ENCODE measurements at regions not wholly inside any gene's neighbourhood (a gene's known extent, or its start where the extent isn't known, plus 50 kb on each side); places are given as distances from the start of the nearest gene placed in this dataset.

DNA sequence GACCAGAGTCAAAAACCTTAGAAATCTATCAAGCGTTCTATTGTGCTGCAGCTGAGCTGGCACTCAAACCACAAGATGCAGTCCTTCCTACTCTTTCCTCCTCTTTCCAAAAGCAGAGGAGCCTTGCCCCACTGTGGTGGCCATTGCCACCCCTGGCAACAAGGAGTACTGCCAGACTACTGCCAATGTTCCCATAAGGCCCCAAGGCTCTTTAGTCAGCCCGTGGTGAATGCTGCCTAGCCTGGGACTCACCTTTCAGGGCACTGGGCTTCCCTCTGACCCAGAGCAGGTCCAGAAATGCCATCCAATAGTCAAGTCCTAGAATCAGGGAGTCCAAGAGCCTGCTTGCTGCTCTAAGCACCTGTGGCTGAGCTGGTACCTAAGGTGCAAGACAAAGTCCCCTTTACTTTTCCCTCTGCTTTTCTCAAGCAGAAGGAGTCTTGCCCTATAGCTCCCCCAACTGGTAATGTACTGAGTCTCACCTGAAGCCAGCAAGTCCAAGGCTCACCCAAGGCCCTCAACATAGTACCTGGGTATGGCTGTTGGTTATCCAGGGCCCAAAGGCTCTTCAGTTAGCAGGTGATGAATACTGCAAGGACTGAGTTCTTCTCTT, 219.4 kb downstream of the ATPSCKMT start:
- no peaks in the 10 kb centered on the region for H3K27me3 Mint-ChIP-seq (ENCODE audit: low read depth)
- peaks cover 0 to 3% of the 10 kb centered on the region in 2 experiments; a peak in 1 of 4 replicates for H3K4me1 Mint-ChIP-seq
- H4K5ac ChIP-seq (ENCODE audit: insufficient read length, low read depth, low read length): no peak overlapping the region
- DNase-seq: peak; percentile 72
- H3K36me3 Mint-ChIP-seq (ENCODE audit: insufficient read depth in 1 of 3, low read depth in 3 of 3): peaks cover 0 to 5% (median 0%) of the 10 kb centered on the region in 3 experiments; a peak in 1 of 7 replicates
- H3K9me3 Mint-ChIP-seq: peaks cover 3 to 14% of the 10 kb centered on the region in 2 experiments; a peak in 4 of 5 replicates
- no peak overlapping the region for H2BK15ac ChIP-seq (ENCODE audit: low read depth, low read length)
- H3K23me2 ChIP-seq (ENCODE audit: insufficient read length, low read depth, low read length, poor library complexity, severe bottlenecking): no peaks in the 10 kb centered on the region
- no peak overlapping the region for H3K56ac ChIP-seq (ENCODE audit: insufficient read length, low read depth, low read length)
- H3K9ac ChIP-seq (ENCODE audit: extremely low read depth, insufficient read length, low read length): no peak overlapping the region
- H3K27ac ChIP-seq (ENCODE audit: insufficient read length, low read depth, low read length): no peak overlapping the region
- H3K14ac ChIP-seq (ENCODE audit: insufficient read depth, low read length): no peak overlapping the region
- H2BK20ac ChIP-seq (ENCODE audit: low read depth, low read length, poor library complexity, severe bottlenecking): no peak overlapping the region
- H3K4me2 ChIP-seq (ENCODE audit: insufficient read depth, insufficient read length, low read length): no peak overlapping the region
- H3T11ph ChIP-seq (ENCODE audit: low read length): no peak overlapping the region
- no peak overlapping the region for H3K4ac ChIP-seq (ENCODE audit: low read depth, low read length)
- H3K4me3 Mint-ChIP-seq: no peak overlapping the region
- no peak overlapping the region for H2BK120ac ChIP-seq (ENCODE audit: low read depth, low read length, poor library complexity, severe bottlenecking)
- H3K27ac Mint-ChIP-seq: no peak overlapping the region
- H3K79me2 ChIP-seq (ENCODE audit: insufficient read depth, low read length): no peaks in the 10 kb centered on the region
- no peaks in the 10 kb centered on the region for H3K27me3 ChIP-seq (ENCODE audit: insufficient read depth, low read length)
- H3K9me3 ChIP-seq (ENCODE audit: control insufficient read depth, low read depth, low read length): no peaks in the 10 kb centered on the region
- no peak overlapping the region for H3K23ac ChIP-seq (ENCODE audit: insufficient read length, low read depth, low read length)
- H2BK12ac ChIP-seq (ENCODE audit: insufficient read length, low read depth, low read length): no peak overlapping the region
- no peak overlapping the region for H2AK5ac ChIP-seq (ENCODE audit: insufficient read length, low read length)
- no peak overlapping the region for H2AFZ ChIP-seq (ENCODE audit: low read length)
- WGBS (ENCODE audit: extremely low coverage, insufficient read length, low lambda C conversion rate): no CpG with 5 or more reads among the region's 2 CpGs
- no peak overlapping the region for H3K18ac ChIP-seq (ENCODE audit: insufficient read length, low read depth, low read length)
- H3K4me1 ChIP-seq (ENCODE audit: insufficient read depth, low read length): no peaks in the 10 kb centered on the region
- H4K8ac ChIP-seq (replicated peaks; ENCODE audit: insufficient read length, low read depth, low read length): no peak overlapping the region
- no peak overlapping the region for H4K91ac ChIP-seq (ENCODE audit: insufficient read length, low read depth, low read length)
- H4K20me1 ChIP-seq (ENCODE audit: control insufficient read depth, insufficient read depth, insufficient read length): no peaks in the 10 kb centered on the region
- H3K79me1 ChIP-seq (ENCODE audit: insufficient read depth, low read depth, low read length, poor library complexity, severe bottlenecking): no peaks in the 10 kb centered on the region
- TF ChIP-seq, protein P1, sequence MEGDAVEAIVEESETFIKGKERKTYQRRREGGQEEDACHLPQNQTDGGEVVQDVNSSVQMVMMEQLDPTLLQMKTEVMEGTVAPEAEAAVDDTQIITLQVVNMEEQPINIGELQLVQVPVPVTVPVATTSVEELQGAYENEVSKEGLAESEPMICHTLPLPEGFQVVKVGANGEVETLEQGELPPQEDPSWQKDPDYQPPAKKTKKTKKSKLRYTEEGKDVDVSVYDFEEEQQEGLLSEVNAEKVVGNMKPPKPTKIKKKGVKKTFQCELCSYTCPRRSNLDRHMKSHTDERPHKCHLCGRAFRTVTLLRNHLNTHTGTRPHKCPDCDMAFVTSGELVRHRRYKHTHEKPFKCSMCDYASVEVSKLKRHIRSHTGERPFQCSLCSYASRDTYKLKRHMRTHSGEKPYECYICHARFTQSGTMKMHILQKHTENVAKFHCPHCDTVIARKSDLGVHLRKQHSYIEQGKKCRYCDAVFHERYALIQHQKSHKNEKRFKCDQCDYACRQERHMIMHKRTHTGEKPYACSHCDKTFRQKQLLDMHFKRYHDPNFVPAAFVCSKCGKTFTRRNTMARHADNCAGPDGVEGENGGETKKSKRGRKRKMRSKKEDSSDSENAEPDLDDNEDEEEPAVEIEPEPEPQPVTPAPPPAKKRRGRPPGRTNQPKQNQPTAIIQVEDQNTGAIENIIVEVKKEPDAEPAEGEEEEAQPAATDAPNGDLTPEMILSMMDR (conservative IDR thresholded peaks at IDR 0.05): peak; percentile 79
- H2BK5ac ChIP-seq (ENCODE audit: insufficient read length, low read length): no peak overlapping the region
